HFFc6 (cell line): ENCODE measurements at regions not wholly inside any gene's neighbourhood (a gene's known extent, or its start where the extent isn't known, plus 50 kb on each side); places are given as distances from the start of the nearest gene placed in this dataset.
A peak's percentile ranks its signal among the peaks of the same experiment; 100 is the strongest.

ENCODE experiments used
- DNase-seq: peaks from one replicate; pipeline ENCODE4 v3.0.0-alpha.2; 2018
- H3K27ac Mint-ChIP-seq: 2 replicates; pipeline ENCODE4 v1.8.0; 2020; ENCODE audit warnings: mild to moderate bottlenecking, mixed read lengths
- H3K27me3 Mint-ChIP-seq: 2 replicates; pipeline ENCODE4 v1.8.0; 2021; ENCODE audit warnings: mild to moderate bottlenecking, moderate library complexity, mixed read lengths; ENCODE audit not compliant: insufficient read depth
- H3K36me3 Mint-ChIP-seq: 2 replicates; pipeline ENCODE4 v1.8.0; 2021; ENCODE audit warnings: low read depth, mixed read lengths
- H3K4me1 Mint-ChIP-seq: 2 replicates; pipeline ENCODE4 v1.8.0; 2020; ENCODE audit warnings: low read depth, mixed read lengths
- H3K4me3 Mint-ChIP-seq: 2 replicates; pipeline ENCODE4 v1.8.0; 2020; ENCODE audit warnings: mild to moderate bottlenecking, moderate library complexity, mixed read lengths
- H3K9me3 Mint-ChIP-seq: 2 replicates; pipeline ENCODE4 v1.8.0; 2020; ENCODE audit warnings: mild to moderate bottlenecking, mixed read lengths
- CTCF ChIP-seq: fragments of 200-600 bp; sonication (generic); IDR thresholded peaks from 2 replicates; pipeline ENCODE4 v1.5.0; 2021; ENCODE audit warnings: antibody characterized with exemption, mild to moderate bottlenecking

- no peak overlapping the region for H3K4me3 Mint-ChIP-seq
- H3K27me3 Mint-ChIP-seq: peaks cover 27% of the 10 kb centered on the region
- no peaks in the 10 kb centered on the region for H3K36me3 Mint-ChIP-seq
- no peak overlapping the region for H3K27ac Mint-ChIP-seq
- H3K9me3 Mint-ChIP-seq: no peaks in the 10 kb centered on the region
- H3K4me1 Mint-ChIP-seq: no peaks in the 10 kb centered on the region
- TF ChIP-seq CTCF: no peak
- no peak for DNase-seq
Observed at GRCh38 chr4:138845664-138846063, 169.9 kb upstream of the NOCT start.

- TF ChIP-seq CTCF: no peak
- H3K27ac Mint-ChIP-seq: no peak overlapping the region
- H3K4me3 Mint-ChIP-seq: no peak overlapping the region
- no peaks in the 10 kb centered on the region for H3K36me3 Mint-ChIP-seq
- H3K4me1 Mint-ChIP-seq: no peaks in the 10 kb centered on the region
- DNase-seq: no peak
- peaks cover 28% of the 10 kb centered on the region for H3K27me3 Mint-ChIP-seq
- no peaks in the 10 kb centered on the region for H3K9me3 Mint-ChIP-seq
Observed at GRCh38 chr4:138845054-138845453, 170.5 kb upstream of the NOCT start.

GRCh38 chr4:138843616-138844015 is 172.0 kb upstream of the NOCT start:
- Mint-ChIP-seq H3K4me3 (no peak overlapping the region), H3K9me3 (no peaks in the 10 kb centered on the region), H3K27ac (no peak overlapping the region), H3K4me1 (no peaks in the 10 kb centered on the region), H3K27me3 (peaks cover 36% of the 10 kb centered on the region), H3K36me3 (no peaks in the 10 kb centered on the region)
- no peak for TF ChIP-seq CTCF
- DNase-seq: no peak

- TF ChIP-seq CTCF: no peak
- peaks cover 43% of the 10 kb centered on the region for H3K27me3 Mint-ChIP-seq
Observed at GRCh38 chr4:138841343-138841742, 174.2 kb upstream of the NOCT start.

GRCh38 chr4:138838251-138838650 is 177.3 kb upstream of the NOCT start:
- no peaks in the 10 kb centered on the region for H3K4me1 Mint-ChIP-seq
- H3K27ac Mint-ChIP-seq: no peak overlapping the region
- no peaks in the 10 kb centered on the region for H3K36me3 Mint-ChIP-seq
- no peak for TF ChIP-seq CTCF
- no peak for DNase-seq
- H3K27me3 Mint-ChIP-seq: peaks cover 34% of the 10 kb centered on the region
- H3K9me3 Mint-ChIP-seq: no peaks in the 10 kb centered on the region
- no peak overlapping the region for H3K4me3 Mint-ChIP-seq

More at GRCh38 chr4:138841343-138841742, 174.2 kb upstream of the NOCT start:
- Mint-ChIP-seq H3K4me1 (no peaks in the 10 kb centered on the region), H3K9me3 (no peaks in the 10 kb centered on the region), H3K27ac (no peak overlapping the region), H3K36me3 (no peaks in the 10 kb centered on the region), H3K4me3 (no peak overlapping the region)
- no peak for DNase-seq

- peak; percentile 52 for TF ChIP-seq CTCF
- H3K4me1 Mint-ChIP-seq: no peaks in the 10 kb centered on the region
- H3K4me3 Mint-ChIP-seq: no peak overlapping the region
- peaks cover 31% of the 10 kb centered on the region for H3K27me3 Mint-ChIP-seq
- no peak overlapping the region for H3K27ac Mint-ChIP-seq
- DNase-seq: peak; percentile 24
- no peaks in the 10 kb centered on the region for H3K36me3 Mint-ChIP-seq
- H3K9me3 Mint-ChIP-seq: no peaks in the 10 kb centered on the region
Observed at GRCh38 chr4:138835832-138836533, 179.6 kb upstream of the NOCT start.
